HG03060 (cell line): ENCODE measurements at regions not wholly inside any gene's neighbourhood (a gene's known extent, or its start where the extent isn't known, plus 50 kb on each side); places are given as distances from the start of the nearest gene placed in this dataset.
"Not testable (repeated sequence)": the region's sequence is repeated elsewhere in the genome, so short reads cannot be mapped to it uniquely, and the experiment has no call there.

Source experiments
- ATAC-seq: cut with Tn5 transposase; IDR thresholded peaks from one replicate; pipeline ENCODE4 v1.9.1; 2021; ENCODE audit warnings: low read depth, moderate number of reproducible peaks; ENCODE audit not compliant: unreplicated experiment

GRCh38 chr12:84413656-84414055 lies 498.9 kb downstream of the SLC6A15 start:
- no peak for ATAC-seq

- no peak for ATAC-seq
Measured at GRCh38 chr12:84412226-84412625, 500.4 kb downstream of the SLC6A15 start.

- no peak for ATAC-seq
Measured at GRCh38 chr12:84411031-84411430, 501.6 kb downstream of the SLC6A15 start.

GRCh38 chr12:84408936-84409335 lies 503.7 kb downstream of the SLC6A15 start:
- ATAC-seq: no peak

- not testable (repeated sequence) for ATAC-seq
Measured at GRCh38 chr12:84406720-84407119, 505.9 kb downstream of the SLC6A15 start.

GRCh38 chr12:84397846-84398245 lies 514.8 kb downstream of the SLC6A15 start:
- ATAC-seq: no peak

- ATAC-seq: no peak
Measured at GRCh38 chr12:84397263-84397662, 515.3 kb downstream of the SLC6A15 start.

- ATAC-seq: not testable (repeated sequence)
Measured at GRCh38 chr12:84391176-84391575, 521.4 kb downstream of the SLC6A15 start.

- no peak for ATAC-seq
Measured at GRCh38 chr12:84384384-84384783, 528.2 kb downstream of the SLC6A15 start.

- ATAC-seq: not testable (repeated sequence)
Measured at GRCh38 chr12:84382486-84382885, 530.1 kb downstream of the SLC6A15 start.

- no peak for ATAC-seq
Measured at GRCh38 chr12:84376320-84376719, 536.3 kb downstream of the SLC6A15 start.

GRCh38 chr12:84375449-84376170 lies 537.0 kb downstream of the SLC6A15 start:
- ATAC-seq: no peak

- ATAC-seq: no peak
Measured at GRCh38 chr12:84362552-84362897, 550.1 kb downstream of the SLC6A15 start.

- ATAC-seq: no peak
Measured at GRCh38 chr12:84361651-84362551, 550.7 kb downstream of the SLC6A15 start.

- no peak for ATAC-seq
Measured at GRCh38 chr12:84357314-84357713, 555.3 kb downstream of the SLC6A15 start.

GRCh38 chr12:84356224-84356623 lies 556.4 kb downstream of the SLC6A15 start:
- no peak for ATAC-seq

GRCh38 chr12:84355561-84355960 lies 557.0 kb downstream of the SLC6A15 start:
- no peak for ATAC-seq

- no peak for ATAC-seq
Measured at GRCh38 chr12:84348582-84348981, 564.0 kb downstream of the SLC6A15 start.

GRCh38 chr12:84341467-84342193 lies 571.0 kb downstream of the SLC6A15 start:
- no peak for ATAC-seq

GRCh38 chr12:84336231-84336630 lies 576.4 kb downstream of the SLC6A15 start:
- ATAC-seq: no peak

- no peak for ATAC-seq
Measured at GRCh38 chr12:84329938-84330337, 582.7 kb downstream of the SLC6A15 start.
